ENCODE measurements at regions not wholly inside any gene's neighbourhood (a gene's known extent, or its start where the extent isn't known, plus 50 kb on each side); places are given as distances from the start of the nearest gene placed in this dataset.

- TF ChIP-seq EZH2phosphoT487 (IDR thresholded peaks at IDR 0.05; ENCODE audit: unreplicated experiment) (no peak), REST (IDR thresholded peaks at IDR 0.05; ENCODE audit: unreplicated experiment) (no peak), ZNF331 (CRISPR knock-in tag; IDR thresholded peaks at IDR 0.05; ENCODE audit: low read depth) (no peak), EZH2 (IDR thresholded peaks at IDR 0.05; ENCODE audit: low read depth, unreplicated experiment) (no peak), POLR2AphosphoS5 (IDR thresholded peaks at IDR 0.05; ENCODE audit: low read depth) (no peak), CTCF (conservative IDR thresholded peaks at IDR 0.05; ENCODE audit: low read depth in 2 of 2) (no peak), ETS1 (IDR thresholded peaks at IDR 0.05) (no peak), JUNB (IDR thresholded peaks at IDR 0.05; ENCODE audit: unreplicated experiment) (no peak), CREB1 (CRISPR knock-in tag; IDR thresholded peaks at IDR 0.05; ENCODE audit: low read depth) (no peak), NANOG (IDR thresholded peaks at IDR 0.05; ENCODE audit: borderline replicate concordance) (no peak), STAT1 (IDR thresholded peaks at IDR 0.05; ENCODE audit: unreplicated experiment) (no peak), ZNF114 (CRISPR knock-in tag; IDR thresholded peaks at IDR 0.05) (no peak), ZNF462 (CRISPR knock-in tag; IDR thresholded peaks at IDR 0.05) (no peak)
Observed at GRCh38 chr5:74041913-74042312, 415.9 kb downstream of the ARHGEF28 start.

Data from GM23338 (cell line).